Neural crest cell (in vitro differentiated cells): ENCODE measurements at regions not wholly inside any gene's neighbourhood (a gene's known extent, or its start where the extent isn't known, plus 50 kb on each side); places are given as distances from the start of the nearest gene placed in this dataset.

Experiments used
- DNase-seq: peaks from one replicate; pipeline ENCODE4 v3.0.0; 2021; ENCODE audit warnings: low read depth, mixed read lengths, low spot score
- H3K27ac Mint-ChIP-seq: one replicate; pipeline ENCODE4 v1.8.0; 2021; ENCODE audit warnings: mild to moderate bottlenecking, mixed read lengths; ENCODE audit not compliant: unreplicated experiment
- H3K27me3 Mint-ChIP-seq: 2 replicates; pipeline ENCODE4 v1.8.0; 2021; ENCODE audit warnings: low read depth, mild to moderate bottlenecking, mixed read lengths
- H3K36me3 Mint-ChIP-seq: 2 replicates; pipeline ENCODE4 v1.8.0; 2021; ENCODE audit warnings: low read depth, mild to moderate bottlenecking, mixed read lengths
- H3K4me1 Mint-ChIP-seq: 2 replicates; pipeline ENCODE4 v1.8.0; 2021; ENCODE audit warnings: mixed read lengths
- H3K4me3 Mint-ChIP-seq: one replicate; pipeline ENCODE4 v1.8.0; 2021; ENCODE audit warnings: mild to moderate bottlenecking, mixed read lengths
- H3K9me3 Mint-ChIP-seq: 2 replicates; pipeline ENCODE4 v1.8.0; 2021; ENCODE audit warnings: mixed read lengths
- TF ChIP-seq, protein P1 (sequence below): fragments of 200-600 bp; sonication (generic); conservative IDR thresholded peaks from 2 replicates; pipeline ENCODE4 v1.5.0; 2021; ENCODE audit warnings: antibody characterized with exemption, mild to moderate bottlenecking

DNA sequence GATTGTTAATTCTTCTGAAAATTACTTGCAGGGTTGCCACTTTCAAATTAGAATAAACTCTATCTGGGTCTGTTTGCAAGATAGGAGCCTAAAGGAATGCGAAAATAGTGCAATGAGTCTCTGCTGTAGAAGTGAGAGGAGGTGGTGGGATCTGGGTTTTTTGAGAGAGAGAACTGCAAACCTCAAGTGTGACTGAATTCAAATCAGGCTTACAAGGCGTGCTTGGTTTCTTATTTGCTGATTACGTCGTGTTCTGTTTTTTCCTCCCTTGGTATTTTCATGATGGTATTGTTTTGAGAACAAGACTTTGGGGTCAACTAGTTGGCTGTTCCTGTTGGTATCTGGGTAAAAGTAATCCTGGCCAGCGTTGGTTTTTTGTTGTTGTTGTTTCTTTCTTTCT lies 490.9 kb upstream of the CFAP20DC start:
- TF ChIP-seq, protein P1, sequence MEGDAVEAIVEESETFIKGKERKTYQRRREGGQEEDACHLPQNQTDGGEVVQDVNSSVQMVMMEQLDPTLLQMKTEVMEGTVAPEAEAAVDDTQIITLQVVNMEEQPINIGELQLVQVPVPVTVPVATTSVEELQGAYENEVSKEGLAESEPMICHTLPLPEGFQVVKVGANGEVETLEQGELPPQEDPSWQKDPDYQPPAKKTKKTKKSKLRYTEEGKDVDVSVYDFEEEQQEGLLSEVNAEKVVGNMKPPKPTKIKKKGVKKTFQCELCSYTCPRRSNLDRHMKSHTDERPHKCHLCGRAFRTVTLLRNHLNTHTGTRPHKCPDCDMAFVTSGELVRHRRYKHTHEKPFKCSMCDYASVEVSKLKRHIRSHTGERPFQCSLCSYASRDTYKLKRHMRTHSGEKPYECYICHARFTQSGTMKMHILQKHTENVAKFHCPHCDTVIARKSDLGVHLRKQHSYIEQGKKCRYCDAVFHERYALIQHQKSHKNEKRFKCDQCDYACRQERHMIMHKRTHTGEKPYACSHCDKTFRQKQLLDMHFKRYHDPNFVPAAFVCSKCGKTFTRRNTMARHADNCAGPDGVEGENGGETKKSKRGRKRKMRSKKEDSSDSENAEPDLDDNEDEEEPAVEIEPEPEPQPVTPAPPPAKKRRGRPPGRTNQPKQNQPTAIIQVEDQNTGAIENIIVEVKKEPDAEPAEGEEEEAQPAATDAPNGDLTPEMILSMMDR = no peak
- peak overlapping the region; percentile 81 for H3K27ac Mint-ChIP-seq
- H3K4me1 Mint-ChIP-seq = peaks cover 56% of the 10 kb centered on the region
- peaks cover 2% of the 10 kb centered on the region for H3K9me3 Mint-ChIP-seq
- no peaks in the 10 kb centered on the region for H3K36me3 Mint-ChIP-seq
- no peak for DNase-seq
- no peak overlapping the region for H3K4me3 Mint-ChIP-seq
- H3K27me3 Mint-ChIP-seq = no peaks in the 10 kb centered on the region

DNA sequence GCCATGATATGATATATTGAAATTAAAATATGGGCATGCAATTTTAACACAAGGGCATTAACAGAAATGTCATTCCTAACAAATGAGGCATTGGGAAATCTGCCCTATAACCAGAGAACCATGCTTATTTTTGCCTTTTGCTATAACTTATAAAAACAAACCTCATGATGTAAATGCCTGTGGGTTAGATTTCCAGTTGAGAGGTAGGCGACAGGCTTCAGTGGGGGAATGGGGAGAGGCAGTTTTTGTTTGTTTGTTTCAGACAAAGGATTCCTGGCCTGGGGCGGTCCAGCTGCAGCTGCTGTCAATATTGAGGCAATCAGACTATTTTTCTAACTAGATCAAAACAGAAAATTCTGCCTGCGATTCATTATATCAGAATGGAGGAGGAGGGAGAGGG lies 490.4 kb upstream of the CFAP20DC start:
- Mint-ChIP-seq H3K9me3 (peaks cover 2% of the 10 kb centered on the region), H3K4me1 (peaks cover 51% of the 10 kb centered on the region), H3K36me3 (no peaks in the 10 kb centered on the region), H3K27me3 (no peaks in the 10 kb centered on the region), H3K4me3 (no peak overlapping the region), H3K27ac (peak overlapping the region; percentile 81)
- TF ChIP-seq, protein P1 = no peak
- no peak for DNase-seq

- H3K4me1 Mint-ChIP-seq = peaks cover 38% of the 10 kb centered on the region
- no peaks in the 10 kb centered on the region for H3K27me3 Mint-ChIP-seq
- H3K27ac Mint-ChIP-seq = no peak overlapping the region
- TF ChIP-seq, protein P1 = no peak
- H3K9me3 Mint-ChIP-seq = no peaks in the 10 kb centered on the region
- H3K36me3 Mint-ChIP-seq = no peaks in the 10 kb centered on the region
- no peak overlapping the region for H3K4me3 Mint-ChIP-seq
- DNase-seq = no peak
Observed at GRCh38 chr3:59538753-59539432, 489.1 kb upstream of the CFAP20DC start.

GRCh38 chr3:59535791-59536221 lies 486.0 kb upstream of the CFAP20DC start:
- no peak overlapping the region for H3K27ac Mint-ChIP-seq
- H3K4me3 Mint-ChIP-seq = no peak overlapping the region
- H3K36me3 Mint-ChIP-seq = no peaks in the 10 kb centered on the region
- TF ChIP-seq, protein P1 = no peak
- H3K27me3 Mint-ChIP-seq = no peaks in the 10 kb centered on the region
- H3K9me3 Mint-ChIP-seq = no peaks in the 10 kb centered on the region
- DNase-seq = no peak
- H3K4me1 Mint-ChIP-seq = peaks cover 22% of the 10 kb centered on the region

GRCh38 chr3:59531994-59532393 lies 482.2 kb upstream of the CFAP20DC start:
- H3K9me3 Mint-ChIP-seq = no peaks in the 10 kb centered on the region
- no peak for DNase-seq
- no peaks in the 10 kb centered on the region for H3K27me3 Mint-ChIP-seq
- no peak overlapping the region for H3K4me3 Mint-ChIP-seq
- no peaks in the 10 kb centered on the region for H3K4me1 Mint-ChIP-seq
- TF ChIP-seq, protein P1 = no peak
- H3K27ac Mint-ChIP-seq = no peak overlapping the region
- H3K36me3 Mint-ChIP-seq = no peaks in the 10 kb centered on the region
